Smooth muscle cell (in vitro differentiated cells): ENCODE measurements at regions not wholly inside any gene's neighbourhood (a gene's known extent, or its start where the extent isn't known, plus 50 kb on each side); places are given as distances from the start of the nearest gene placed in this dataset.

Source experiments
- DNase-seq: peaks from one replicate; lab custom pipeline; 2025; ENCODE audit not compliant: unreplicated experiment; lab: John Stamatoyannopoulos, UW
- H2AFZ ChIP-seq: fragments of 200-600 bp; sonication (generic); 2 replicates; pipeline ENCODE4 v1.6.0; 2016; ENCODE audit warnings: antibody characterized with exemption, low read depth, mild to moderate bottlenecking
- H3F3A ChIP-seq: fragments of 200-600 bp; sonication (generic); 2 replicates; pipeline ENCODE4 v1.6.0; 2017; ENCODE audit warnings: antibody characterized with exemption, low read depth
- H3K27ac ChIP-seq: fragments of 200-600 bp; sonication (generic); 2 replicates; pipeline ENCODE4 v1.5.1; 2016; ENCODE audit warnings: low read depth, mild to moderate bottlenecking
- H3K27me3 ChIP-seq: fragments of 200-600 bp; sonication (generic); 2 replicates; pipeline ENCODE4 v1.6.1; 2016; ENCODE audit warnings: low read depth, mild to moderate bottlenecking
- H3K36me3 ChIP-seq: fragments of 200-600 bp; sonication (generic); 2 replicates; pipeline ENCODE4 v1.5.1; 2016; ENCODE audit warnings: low read depth
- H3K4me1 ChIP-seq: fragments of 200-600 bp; sonication (generic); 2 replicates; pipeline ENCODE4 v1.5.1; 2016; ENCODE audit warnings: low read depth
- H3K4me2 ChIP-seq: fragments of 200-600 bp; sonication (generic); 2 replicates; pipeline ENCODE4 v1.6.0; 2016; ENCODE audit warnings: mild to moderate bottlenecking
- H3K4me3 ChIP-seq: fragments of 200-600 bp; sonication (generic); 2 replicates; pipeline ENCODE4 v1.5.1; 2016; ENCODE audit warnings: mild to moderate bottlenecking
- H3K79me2 ChIP-seq: fragments of 200-600 bp; sonication (generic); 2 replicates; pipeline ENCODE4 v1.6.0; 2016; ENCODE audit warnings: low read depth, mild to moderate bottlenecking
- H3K9ac ChIP-seq: fragments of 200-600 bp; sonication (generic); 2 replicates; pipeline ENCODE4 v1.6.0; 2016; ENCODE audit warnings: low read depth
- H3K9me3 ChIP-seq: fragments of 200-600 bp; sonication (generic); replicated peaks from 2 replicates; pipeline ENCODE4 v1.5.1; 2016; ENCODE audit warnings: low read depth
- H4K20me1 ChIP-seq: fragments of 200-600 bp; sonication (generic); 2 replicates; pipeline ENCODE4 v1.6.0; 2016; ENCODE audit warnings: low read depth
- WGBS: methylation state at CpG from one replicate; pipeline ENCODE4 v1.1.7; 2016; ENCODE audit warnings: low lambda C conversion rate; 5-methylcytosine and 5-hydroxymethylcytosine counted together
- TF ChIP-seq, protein P1 (sequence below): fragments of 200-600 bp; sonication (generic); IDR thresholded peaks from 2 replicates; pipeline ENCODE4 v1.5.1; 2017; ENCODE audit warnings: borderline replicate concordance, mild to moderate bottlenecking, antibody characterized with exemption; ENCODE audit not compliant: insufficient read depth, poor library complexity, severe bottlenecking

GRCh38 chr4:14559646-14560045 lies 442.6 kb upstream of the CPEB2 start:
- Histone ChIP-seq H4K20me1 (no peaks in the 10 kb centered on the region), H3K36me3 (no peaks in the 10 kb centered on the region), H3K27ac (no peak overlapping the region), H3K4me1 (no peaks in the 10 kb centered on the region), H3K4me3 (no peak overlapping the region), H3K4me2 (no peak overlapping the region), H3K9ac (no peak overlapping the region), H3K79me2 (no peaks in the 10 kb centered on the region), H3F3A (no peaks in the 10 kb centered on the region), H3K9me3 (no peaks in the 10 kb centered on the region), H3K27me3 (peaks cover 14% of the 10 kb centered on the region), H2AFZ (no peak overlapping the region)
- DNase-seq = no peak
- WGBS = 97% methylated on average over 2 of the region's 2 CpGs
- TF ChIP-seq, protein P1, sequence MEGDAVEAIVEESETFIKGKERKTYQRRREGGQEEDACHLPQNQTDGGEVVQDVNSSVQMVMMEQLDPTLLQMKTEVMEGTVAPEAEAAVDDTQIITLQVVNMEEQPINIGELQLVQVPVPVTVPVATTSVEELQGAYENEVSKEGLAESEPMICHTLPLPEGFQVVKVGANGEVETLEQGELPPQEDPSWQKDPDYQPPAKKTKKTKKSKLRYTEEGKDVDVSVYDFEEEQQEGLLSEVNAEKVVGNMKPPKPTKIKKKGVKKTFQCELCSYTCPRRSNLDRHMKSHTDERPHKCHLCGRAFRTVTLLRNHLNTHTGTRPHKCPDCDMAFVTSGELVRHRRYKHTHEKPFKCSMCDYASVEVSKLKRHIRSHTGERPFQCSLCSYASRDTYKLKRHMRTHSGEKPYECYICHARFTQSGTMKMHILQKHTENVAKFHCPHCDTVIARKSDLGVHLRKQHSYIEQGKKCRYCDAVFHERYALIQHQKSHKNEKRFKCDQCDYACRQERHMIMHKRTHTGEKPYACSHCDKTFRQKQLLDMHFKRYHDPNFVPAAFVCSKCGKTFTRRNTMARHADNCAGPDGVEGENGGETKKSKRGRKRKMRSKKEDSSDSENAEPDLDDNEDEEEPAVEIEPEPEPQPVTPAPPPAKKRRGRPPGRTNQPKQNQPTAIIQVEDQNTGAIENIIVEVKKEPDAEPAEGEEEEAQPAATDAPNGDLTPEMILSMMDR = no peak

DNA sequence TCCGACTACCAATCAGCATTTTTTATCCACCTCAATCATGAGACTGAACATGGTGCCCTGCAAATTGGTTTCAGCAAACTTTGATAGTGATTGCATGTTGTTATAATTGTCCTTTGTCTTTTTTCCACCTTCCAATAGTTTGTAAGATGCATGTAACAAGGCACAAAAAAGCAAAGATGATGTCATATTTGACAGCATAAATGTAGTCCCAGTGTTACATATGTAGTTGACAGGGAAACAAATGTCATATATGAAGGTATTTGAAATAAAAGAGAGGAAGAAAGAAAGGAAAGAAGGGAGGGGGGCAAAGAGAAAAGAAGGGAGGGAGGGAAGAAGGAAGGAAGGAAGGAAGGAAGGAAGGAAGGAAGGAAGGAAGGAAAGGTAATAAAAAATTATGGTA lies 441.7 kb upstream of the CPEB2 start:
- Histone ChIP-seq H2AFZ (no peak overlapping the region), H3K4me3 (no peak overlapping the region), H3K27ac (no peak overlapping the region), H3K9me3 (no peaks in the 10 kb centered on the region), H3K36me3 (no peaks in the 10 kb centered on the region), H3K79me2 (no peaks in the 10 kb centered on the region), H3K9ac (no peak overlapping the region), H3F3A (no peaks in the 10 kb centered on the region), H3K4me2 (no peak overlapping the region), H3K27me3 (peaks cover 14% of the 10 kb centered on the region), H4K20me1 (no peaks in the 10 kb centered on the region), H3K4me1 (no peaks in the 10 kb centered on the region)
- no peak for DNase-seq
- 90% methylated on average over 1 of the region's 1 CpG for WGBS
- TF ChIP-seq, protein P1 = no peak

GRCh38 chr4:14562901-14563300 lies 439.4 kb upstream of the CPEB2 start:
- TF ChIP-seq, protein P1 = no peak
- no peak overlapping the region for H3K27ac ChIP-seq

GRCh38 chr4:14564281-14564680 lies 438.0 kb upstream of the CPEB2 start:
- Histone ChIP-seq H3K36me3 (no peaks in the 10 kb centered on the region), H3K27me3 (no peaks in the 10 kb centered on the region), H3F3A (no peaks in the 10 kb centered on the region), H3K4me2 (no peak overlapping the region), H3K79me2 (no peaks in the 10 kb centered on the region), H3K4me1 (no peaks in the 10 kb centered on the region), H3K4me3 (no peak overlapping the region), H3K9me3 (no peaks in the 10 kb centered on the region), H4K20me1 (no peaks in the 10 kb centered on the region), H3K9ac (no peak overlapping the region), H3K27ac (no peak overlapping the region), H2AFZ (no peak overlapping the region)
- no peak for DNase-seq
- 88% methylated on average over 4 of the region's 4 CpGs for WGBS
- TF ChIP-seq, protein P1 = no peak

More at GRCh38 chr4:14562901-14563300, 439.4 kb upstream of the CPEB2 start:
- H3K9me3 ChIP-seq = no peaks in the 10 kb centered on the region
- H4K20me1 ChIP-seq = no peaks in the 10 kb centered on the region
- H3K9ac ChIP-seq = no peak overlapping the region
- no peak overlapping the region for H2AFZ ChIP-seq
- no peaks in the 10 kb centered on the region for H3F3A ChIP-seq
- H3K79me2 ChIP-seq = no peaks in the 10 kb centered on the region
- WGBS = 60% methylated on average over 3 of the region's 3 CpGs
- H3K27me3 ChIP-seq = peaks cover 5% of the 10 kb centered on the region
- H3K36me3 ChIP-seq = no peaks in the 10 kb centered on the region
- no peak overlapping the region for H3K4me2 ChIP-seq
- no peak overlapping the region for H3K4me3 ChIP-seq
- no peak for DNase-seq
- no peaks in the 10 kb centered on the region for H3K4me1 ChIP-seq
